ENCODE measurements at regions not wholly inside any gene's neighbourhood (a gene's known extent, or its start where the extent isn't known, plus 50 kb on each side); places are given as distances from the start of the nearest gene placed in this dataset.

DNA sequence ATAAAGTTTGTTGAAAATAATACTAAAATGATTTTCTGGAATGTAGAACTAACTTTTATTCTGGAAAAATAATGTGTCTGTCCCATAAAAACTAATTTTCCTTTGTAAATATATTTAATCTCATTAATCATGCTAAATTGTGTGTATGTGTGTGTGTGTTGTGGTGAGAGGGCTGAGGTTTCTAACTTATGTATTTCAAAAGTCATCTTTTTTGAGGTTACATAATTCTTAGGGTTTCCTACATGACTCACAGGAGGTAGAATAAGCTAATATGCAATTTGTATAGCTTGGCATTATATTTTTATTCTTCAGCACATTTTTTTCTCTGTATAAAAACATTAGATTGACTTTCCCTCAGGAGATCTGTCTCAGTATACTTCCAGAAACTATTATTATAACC is 64.1 kb upstream of the CLVS2 start:
- Histone ChIP-seq H3K4me1 (ENCODE audit: insufficient read depth) (no peaks in the 10 kb centered on the region), H3K27me3 (ENCODE audit: insufficient read depth) (no peaks in the 10 kb centered on the region), H3K9me2 (ENCODE audit: insufficient read depth) (peaks cover 12% of the 10 kb centered on the region), H2AFZ (no peak overlapping the region), H3K27ac (ENCODE audit: low read depth) (no peak overlapping the region), H4K20me1 (replicated peaks; ENCODE audit: insufficient read depth) (no peaks in the 10 kb centered on the region), H3F3A (replicated peaks; ENCODE audit: low read depth) (no peaks in the 10 kb centered on the region), H3K4me3 (no peak overlapping the region), H3K4me2 (no peak overlapping the region), H3K79me2 (replicated peaks; ENCODE audit: insufficient read depth) (no peaks in the 10 kb centered on the region), H3K36me3 (ENCODE audit: insufficient read depth) (no peaks in the 10 kb centered on the region)
- H3K4me3 Mint-ChIP-seq = no peak overlapping the region
- no peaks in the 10 kb centered on the region for H3K36me3 Mint-ChIP-seq (ENCODE audit: low read depth)
- TF ChIP-seq CREB1 (CRISPR knock-in tag; IDR thresholded peaks at IDR 0.05; ENCODE audit: low read depth) (no peak), NANOG (IDR thresholded peaks at IDR 0.05; ENCODE audit: borderline replicate concordance) (no peak), ZNF331 (CRISPR knock-in tag; IDR thresholded peaks at IDR 0.05; ENCODE audit: low read depth) (no peak), STAT1 (IDR thresholded peaks at IDR 0.05; ENCODE audit: unreplicated experiment) (no peak), POLR2AphosphoS5 (IDR thresholded peaks at IDR 0.05; ENCODE audit: low read depth) (no peak), EZH2 (IDR thresholded peaks at IDR 0.05; ENCODE audit: low read depth, unreplicated experiment) (no peak), EZH2phosphoT487 (IDR thresholded peaks at IDR 0.05; ENCODE audit: unreplicated experiment) (no peak), ZNF114 (CRISPR knock-in tag; IDR thresholded peaks at IDR 0.05) (no peak), JUNB (IDR thresholded peaks at IDR 0.05; ENCODE audit: unreplicated experiment) (no peak)
- TF ChIP-seq, protein P1, sequence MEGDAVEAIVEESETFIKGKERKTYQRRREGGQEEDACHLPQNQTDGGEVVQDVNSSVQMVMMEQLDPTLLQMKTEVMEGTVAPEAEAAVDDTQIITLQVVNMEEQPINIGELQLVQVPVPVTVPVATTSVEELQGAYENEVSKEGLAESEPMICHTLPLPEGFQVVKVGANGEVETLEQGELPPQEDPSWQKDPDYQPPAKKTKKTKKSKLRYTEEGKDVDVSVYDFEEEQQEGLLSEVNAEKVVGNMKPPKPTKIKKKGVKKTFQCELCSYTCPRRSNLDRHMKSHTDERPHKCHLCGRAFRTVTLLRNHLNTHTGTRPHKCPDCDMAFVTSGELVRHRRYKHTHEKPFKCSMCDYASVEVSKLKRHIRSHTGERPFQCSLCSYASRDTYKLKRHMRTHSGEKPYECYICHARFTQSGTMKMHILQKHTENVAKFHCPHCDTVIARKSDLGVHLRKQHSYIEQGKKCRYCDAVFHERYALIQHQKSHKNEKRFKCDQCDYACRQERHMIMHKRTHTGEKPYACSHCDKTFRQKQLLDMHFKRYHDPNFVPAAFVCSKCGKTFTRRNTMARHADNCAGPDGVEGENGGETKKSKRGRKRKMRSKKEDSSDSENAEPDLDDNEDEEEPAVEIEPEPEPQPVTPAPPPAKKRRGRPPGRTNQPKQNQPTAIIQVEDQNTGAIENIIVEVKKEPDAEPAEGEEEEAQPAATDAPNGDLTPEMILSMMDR (conservative IDR thresholded peaks at IDR 0.05; ENCODE audit: low read depth in 2 of 2) = no peak
- TF ChIP-seq, protein P2, sequence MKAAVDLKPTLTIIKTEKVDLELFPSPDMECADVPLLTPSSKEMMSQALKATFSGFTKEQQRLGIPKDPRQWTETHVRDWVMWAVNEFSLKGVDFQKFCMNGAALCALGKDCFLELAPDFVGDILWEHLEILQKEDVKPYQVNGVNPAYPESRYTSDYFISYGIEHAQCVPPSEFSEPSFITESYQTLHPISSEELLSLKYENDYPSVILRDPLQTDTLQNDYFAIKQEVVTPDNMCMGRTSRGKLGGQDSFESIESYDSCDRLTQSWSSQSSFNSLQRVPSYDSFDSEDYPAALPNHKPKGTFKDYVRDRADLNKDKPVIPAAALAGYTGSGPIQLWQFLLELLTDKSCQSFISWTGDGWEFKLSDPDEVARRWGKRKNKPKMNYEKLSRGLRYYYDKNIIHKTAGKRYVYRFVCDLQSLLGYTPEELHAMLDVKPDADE (IDR thresholded peaks at IDR 0.05) = no peak
- TF ChIP-seq, protein P3, sequence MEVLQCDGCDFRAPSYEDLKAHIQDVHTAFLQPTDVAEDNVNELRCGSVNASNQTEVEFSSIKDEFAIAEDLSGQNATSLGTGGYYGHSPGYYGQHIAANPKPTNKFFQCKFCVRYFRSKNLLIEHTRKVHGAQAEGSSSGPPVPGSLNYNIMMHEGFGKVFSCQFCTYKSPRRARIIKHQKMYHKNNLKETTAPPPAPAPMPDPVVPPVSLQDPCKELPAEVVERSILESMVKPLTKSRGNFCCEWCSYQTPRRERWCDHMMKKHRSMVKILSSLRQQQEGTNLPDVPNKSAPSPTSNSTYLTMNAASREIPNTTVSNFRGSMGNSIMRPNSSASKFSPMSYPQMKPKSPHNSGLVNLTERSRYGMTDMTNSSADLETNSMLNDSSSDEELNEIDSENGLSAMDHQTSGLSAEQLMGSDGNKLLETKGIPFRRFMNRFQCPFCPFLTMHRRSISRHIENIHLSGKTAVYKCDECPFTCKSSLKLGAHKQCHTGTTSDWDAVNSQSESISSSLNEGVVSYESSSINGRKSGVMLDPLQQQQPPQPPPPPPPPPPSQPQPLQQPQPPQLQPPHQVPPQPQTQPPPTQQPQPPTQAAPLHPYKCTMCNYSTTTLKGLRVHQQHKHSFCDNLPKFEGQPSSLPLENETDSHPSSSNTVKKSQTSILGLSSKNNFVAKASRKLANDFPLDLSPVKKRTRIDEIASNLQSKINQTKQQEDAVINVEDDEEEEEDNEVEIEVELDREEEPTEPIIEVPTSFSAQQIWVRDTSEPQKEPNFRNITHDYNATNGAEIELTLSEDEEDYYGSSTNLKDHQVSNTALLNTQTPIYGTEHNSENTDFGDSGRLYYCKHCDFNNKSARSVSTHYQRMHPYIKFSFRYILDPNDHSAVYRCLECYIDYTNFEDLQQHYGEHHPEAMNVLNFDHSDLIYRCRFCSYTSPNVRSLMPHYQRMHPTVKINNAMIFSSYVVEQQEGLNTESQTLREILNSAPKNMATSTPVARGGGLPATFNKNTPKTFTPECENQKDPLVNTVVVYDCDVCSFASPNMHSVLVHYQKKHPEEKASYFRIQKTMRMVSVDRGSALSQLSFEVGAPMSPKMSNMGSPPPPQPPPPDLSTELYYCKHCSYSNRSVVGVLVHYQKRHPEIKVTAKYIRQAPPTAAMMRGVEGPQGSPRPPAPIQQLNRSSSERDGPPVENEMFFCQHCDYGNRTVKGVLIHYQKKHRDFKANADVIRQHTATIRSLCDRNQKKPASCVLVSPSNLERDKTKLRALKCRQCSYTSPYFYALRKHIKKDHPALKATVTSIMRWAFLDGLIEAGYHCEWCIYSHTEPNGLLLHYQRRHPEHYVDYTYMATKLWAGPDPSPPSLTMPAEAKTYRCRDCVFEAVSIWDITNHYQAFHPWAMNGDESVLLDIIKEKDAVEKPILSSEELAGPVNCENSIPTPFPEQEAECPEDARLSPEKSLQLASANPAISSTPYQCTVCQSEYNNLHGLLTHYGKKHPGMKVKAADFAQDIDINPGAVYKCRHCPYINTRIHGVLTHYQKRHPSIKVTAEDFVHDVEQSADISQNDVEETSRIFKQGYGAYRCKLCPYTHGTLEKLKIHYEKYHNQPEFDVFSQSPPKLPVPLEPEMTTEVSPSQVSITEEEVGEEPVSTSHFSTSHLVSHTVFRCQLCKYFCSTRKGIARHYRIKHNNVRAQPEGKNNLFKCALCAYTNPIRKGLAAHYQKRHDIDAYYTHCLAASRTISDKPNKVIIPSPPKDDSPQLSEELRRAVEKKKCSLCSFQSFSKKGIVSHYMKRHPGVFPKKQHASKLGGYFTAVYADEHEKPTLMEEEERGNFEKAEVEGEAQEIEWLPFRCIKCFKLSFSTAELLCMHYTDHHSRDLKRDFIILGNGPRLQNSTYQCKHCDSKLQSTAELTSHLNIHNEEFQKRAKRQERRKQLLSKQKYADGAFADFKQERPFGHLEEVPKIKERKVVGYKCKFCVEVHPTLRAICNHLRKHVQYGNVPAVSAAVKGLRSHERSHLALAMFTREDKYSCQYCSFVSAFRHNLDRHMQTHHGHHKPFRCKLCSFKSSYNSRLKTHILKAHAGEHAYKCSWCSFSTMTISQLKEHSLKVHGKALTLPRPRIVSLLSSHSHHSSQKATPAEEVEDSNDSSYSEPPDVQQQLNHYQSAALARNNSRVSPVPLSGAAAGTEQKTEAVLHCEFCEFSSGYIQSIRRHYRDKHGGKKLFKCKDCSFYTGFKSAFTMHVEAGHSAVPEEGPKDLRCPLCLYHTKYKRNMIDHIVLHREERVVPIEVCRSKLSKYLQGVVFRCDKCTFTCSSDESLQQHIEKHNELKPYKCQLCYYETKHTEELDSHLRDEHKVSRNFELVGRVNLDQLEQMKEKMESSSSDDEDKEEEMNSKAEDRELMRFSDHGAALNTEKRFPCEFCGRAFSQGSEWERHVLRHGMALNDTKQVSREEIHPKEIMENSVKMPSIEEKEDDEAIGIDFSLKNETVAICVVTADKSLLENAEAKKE (CRISPR knock-in tag; IDR thresholded peaks at IDR 0.05) = no peak
- TF ChIP-seq, protein P4, sequence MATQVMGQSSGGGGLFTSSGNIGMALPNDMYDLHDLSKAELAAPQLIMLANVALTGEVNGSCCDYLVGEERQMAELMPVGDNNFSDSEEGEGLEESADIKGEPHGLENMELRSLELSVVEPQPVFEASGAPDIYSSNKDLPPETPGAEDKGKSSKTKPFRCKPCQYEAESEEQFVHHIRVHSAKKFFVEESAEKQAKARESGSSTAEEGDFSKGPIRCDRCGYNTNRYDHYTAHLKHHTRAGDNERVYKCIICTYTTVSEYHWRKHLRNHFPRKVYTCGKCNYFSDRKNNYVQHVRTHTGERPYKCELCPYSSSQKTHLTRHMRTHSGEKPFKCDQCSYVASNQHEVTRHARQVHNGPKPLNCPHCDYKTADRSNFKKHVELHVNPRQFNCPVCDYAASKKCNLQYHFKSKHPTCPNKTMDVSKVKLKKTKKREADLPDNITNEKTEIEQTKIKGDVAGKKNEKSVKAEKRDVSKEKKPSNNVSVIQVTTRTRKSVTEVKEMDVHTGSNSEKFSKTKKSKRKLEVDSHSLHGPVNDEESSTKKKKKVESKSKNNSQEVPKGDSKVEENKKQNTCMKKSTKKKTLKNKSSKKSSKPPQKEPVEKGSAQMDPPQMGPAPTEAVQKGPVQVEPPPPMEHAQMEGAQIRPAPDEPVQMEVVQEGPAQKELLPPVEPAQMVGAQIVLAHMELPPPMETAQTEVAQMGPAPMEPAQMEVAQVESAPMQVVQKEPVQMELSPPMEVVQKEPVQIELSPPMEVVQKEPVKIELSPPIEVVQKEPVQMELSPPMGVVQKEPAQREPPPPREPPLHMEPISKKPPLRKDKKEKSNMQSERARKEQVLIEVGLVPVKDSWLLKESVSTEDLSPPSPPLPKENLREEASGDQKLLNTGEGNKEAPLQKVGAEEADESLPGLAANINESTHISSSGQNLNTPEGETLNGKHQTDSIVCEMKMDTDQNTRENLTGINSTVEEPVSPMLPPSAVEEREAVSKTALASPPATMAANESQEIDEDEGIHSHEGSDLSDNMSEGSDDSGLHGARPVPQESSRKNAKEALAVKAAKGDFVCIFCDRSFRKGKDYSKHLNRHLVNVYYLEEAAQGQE (IDR thresholded peaks at IDR 0.05; ENCODE audit: unreplicated experiment) = no peak
- no peaks in the 10 kb centered on the region; the same call in 2 of the 3 replicates for H3K9me3 Mint-ChIP-seq
- no peaks in the 10 kb centered on the region for H3K27me3 Mint-ChIP-seq (ENCODE audit: insufficient read depth, low read depth, poor library complexity)
- ATAC-seq (no peak), DNase-seq (ENCODE audit: low spot score) (no peak)
- no peaks in the 10 kb centered on the region for H3K4me1 Mint-ChIP-seq
- no peak overlapping the region for H3K27ac Mint-ChIP-seq
